C4-2B (cell line): ENCODE measurements at regions not wholly inside any gene's neighbourhood (a gene's known extent, or its start where the extent isn't known, plus 50 kb on each side); places are given as distances from the start of the nearest gene placed in this dataset.

Experiments
- CTCF ChIP-seq: fragments of 450-650 bp; conservative IDR thresholded peaks from 2 replicates; pipeline ENCODE4 v1.5.1; 2017; ENCODE audit warnings: mild to moderate bottlenecking
- ZFX ChIP-seq: fragments of 450-650 bp; IDR thresholded peaks from 2 replicates; pipeline ENCODE4 v1.6.1; 2017

GRCh38 chr14:27370775-27371174 lies 772.9 kb upstream of the NOVA1 start:
- TF ChIP-seq CTCF (no peak), ZFX (no peak)
